HG02981 (cell line): ENCODE measurements at regions not wholly inside any gene's neighbourhood (a gene's known extent, or its start where the extent isn't known, plus 50 kb on each side); places are given as distances from the start of the nearest gene placed in this dataset.
"Not testable (repeated sequence)": the region's sequence is repeated elsewhere in the genome, so short reads cannot be mapped to it uniquely, and the experiment has no call there.

Source experiments
- ATAC-seq: cut with Tn5 transposase; IDR thresholded peaks from one replicate; pipeline ENCODE4 v1.9.1; 2021; ENCODE audit warnings: mild to moderate bottlenecking, moderate library complexity; ENCODE audit not compliant: unreplicated experiment

DNA sequence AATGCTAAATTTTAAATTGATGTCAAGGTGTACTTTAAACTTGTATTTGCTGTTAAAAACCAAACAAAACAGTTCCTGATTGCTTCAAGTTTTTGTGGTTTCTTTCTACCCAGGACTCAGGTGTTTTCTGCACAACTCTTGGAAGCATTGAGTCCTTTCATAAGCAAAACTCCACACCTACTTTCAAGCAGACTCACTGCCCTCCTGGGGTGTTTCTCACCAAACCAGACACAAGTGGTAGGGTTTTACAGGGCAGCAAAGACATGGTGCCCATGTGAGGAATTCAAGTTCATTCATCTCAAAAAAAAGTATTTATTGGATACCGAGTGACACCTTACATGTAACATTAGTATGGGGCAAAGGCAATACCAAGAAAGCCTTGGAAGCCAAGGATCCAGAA lies 146.7 kb upstream of the BNIP2 start:
- no peak for ATAC-seq

DNA sequence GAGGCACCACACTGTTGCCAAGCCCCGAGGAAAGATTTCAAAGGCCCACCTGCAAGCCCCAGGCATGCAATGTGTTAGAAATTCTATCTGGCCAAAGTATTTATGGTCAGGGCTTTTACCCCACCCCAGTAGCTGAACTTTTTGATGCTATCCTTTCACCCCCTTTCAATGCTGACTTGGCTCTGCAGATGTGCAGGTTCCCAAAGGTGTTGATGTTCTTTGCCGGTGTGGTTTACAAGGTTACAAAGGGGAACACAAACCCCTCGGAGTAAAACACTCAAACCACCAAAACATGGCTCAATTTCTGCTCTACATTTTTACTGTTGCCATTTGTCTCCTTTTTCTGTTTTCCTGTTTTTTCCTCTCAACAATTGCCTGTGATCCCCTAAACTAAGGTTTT lies 145.4 kb upstream of the BNIP2 start:
- no peak for ATAC-seq

- no peak for ATAC-seq
Measured at GRCh38 chr15:59833366-59833765, 144.2 kb upstream of the BNIP2 start.

- ATAC-seq, result no peak
Measured at GRCh38 chr15:59830873-59831272, 141.8 kb upstream of the BNIP2 start.

- ATAC-seq, result no peak
Measured at GRCh38 chr15:59830098-59830497, 141.0 kb upstream of the BNIP2 start.

DNA sequence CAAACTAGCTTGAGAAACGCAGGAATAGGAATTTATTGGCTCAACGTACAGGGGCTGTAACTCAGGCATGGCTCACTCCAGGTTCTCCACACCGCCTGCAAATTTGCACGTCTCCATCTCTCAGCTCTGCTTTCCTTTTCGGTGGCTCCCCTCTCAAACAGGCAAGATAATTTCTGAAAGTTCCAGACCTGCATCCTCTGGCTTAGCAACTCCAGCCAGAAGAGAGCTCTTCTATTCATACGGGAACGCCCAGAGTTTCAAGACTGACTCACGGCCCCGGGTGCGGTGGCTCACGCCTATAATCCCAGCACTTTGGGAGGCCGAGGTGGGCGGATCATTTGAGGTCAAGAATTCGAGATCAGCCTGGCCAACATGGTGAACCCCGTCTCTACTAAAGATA lies 139.7 kb upstream of the BNIP2 start:
- ATAC-seq, result no peak

DNA sequence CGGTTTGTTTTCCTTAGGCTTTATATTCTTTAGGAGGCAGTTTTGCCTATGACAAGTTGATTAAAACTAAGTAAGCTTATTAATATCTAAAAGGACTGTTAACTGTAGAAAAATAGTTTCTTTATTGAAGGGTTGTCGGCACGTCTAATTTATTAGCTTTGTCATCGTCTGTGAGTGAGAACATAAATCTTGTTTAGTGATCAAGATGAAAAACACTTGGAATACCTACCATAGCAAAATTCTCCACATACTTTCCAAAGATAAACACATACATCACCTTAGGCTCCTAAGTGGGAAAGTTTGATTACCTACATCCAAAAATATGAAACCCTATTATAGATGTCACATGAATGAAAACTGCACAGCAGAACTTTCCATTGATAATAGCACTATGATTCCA lies 139.1 kb upstream of the BNIP2 start:
- no peak for ATAC-seq

- ATAC-seq, result no peak
Measured at GRCh38 chr15:59825901-59826300, 136.8 kb upstream of the BNIP2 start.

DNA sequence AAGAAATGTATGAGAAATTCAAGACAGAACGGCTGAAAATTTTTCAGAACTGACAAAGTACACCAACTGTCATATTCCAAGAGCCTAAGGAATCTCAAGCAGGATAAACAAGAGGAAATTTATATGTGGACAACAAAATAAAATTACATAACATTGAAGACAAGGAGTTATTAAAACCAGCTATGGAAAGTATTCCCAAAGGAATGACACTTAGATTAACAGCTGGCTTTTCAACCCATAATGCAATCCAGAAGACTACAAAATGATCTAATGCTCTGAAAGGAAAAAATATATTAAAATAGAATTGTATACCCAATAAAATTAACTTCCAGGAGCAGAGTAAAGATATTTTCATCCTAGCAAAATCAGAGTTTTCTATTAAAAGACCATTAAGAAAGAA lies 132.2 kb upstream of the BNIP2 start:
- no peak for ATAC-seq

GRCh38 chr15:59819092-59819491 lies 130.0 kb upstream of the BNIP2 start:
- ATAC-seq, result no peak

GRCh38 chr15:59818336-59818735 lies 129.2 kb upstream of the BNIP2 start:
- ATAC-seq, result no peak

DNA sequence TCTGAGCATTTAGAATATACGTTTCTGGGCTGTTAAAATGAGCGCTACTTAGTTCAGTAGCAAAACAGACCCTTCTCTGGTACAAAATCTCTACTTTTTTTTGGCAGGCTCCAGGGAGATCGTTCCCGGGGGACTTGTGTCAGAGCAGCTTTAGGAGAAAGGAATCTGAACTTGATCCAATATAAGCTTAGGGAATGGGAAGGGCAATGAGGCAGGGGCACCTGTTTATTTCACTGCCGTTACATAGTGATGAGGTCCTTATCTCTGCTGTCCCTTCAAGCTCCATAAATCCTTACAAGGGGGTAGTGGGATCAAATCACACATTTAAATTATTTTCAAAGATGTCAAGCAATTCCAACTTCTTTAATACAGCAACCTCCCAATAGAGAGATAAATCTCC lies 128.7 kb upstream of the BNIP2 start:
- ATAC-seq, result no peak

DNA sequence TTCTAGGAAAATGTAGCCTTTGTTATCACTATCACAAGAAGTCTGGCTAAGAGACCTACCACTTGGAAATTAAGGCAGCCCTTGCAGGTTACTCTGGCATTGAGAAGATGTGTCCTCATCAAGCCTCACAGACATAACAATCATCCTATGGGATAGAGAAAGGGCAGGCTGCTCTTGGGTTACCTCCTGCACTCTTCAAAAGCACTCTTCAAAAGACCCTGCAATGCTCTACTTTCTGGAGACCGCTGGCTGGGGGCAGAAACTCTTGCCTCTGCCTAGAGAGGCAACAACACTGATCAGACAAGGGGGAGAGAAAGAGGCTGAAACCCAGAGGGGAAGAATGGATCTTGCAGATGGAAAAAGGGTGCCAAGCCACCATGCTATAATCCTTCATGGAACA lies 127.9 kb upstream of the BNIP2 start:
- ATAC-seq, result no peak

DNA sequence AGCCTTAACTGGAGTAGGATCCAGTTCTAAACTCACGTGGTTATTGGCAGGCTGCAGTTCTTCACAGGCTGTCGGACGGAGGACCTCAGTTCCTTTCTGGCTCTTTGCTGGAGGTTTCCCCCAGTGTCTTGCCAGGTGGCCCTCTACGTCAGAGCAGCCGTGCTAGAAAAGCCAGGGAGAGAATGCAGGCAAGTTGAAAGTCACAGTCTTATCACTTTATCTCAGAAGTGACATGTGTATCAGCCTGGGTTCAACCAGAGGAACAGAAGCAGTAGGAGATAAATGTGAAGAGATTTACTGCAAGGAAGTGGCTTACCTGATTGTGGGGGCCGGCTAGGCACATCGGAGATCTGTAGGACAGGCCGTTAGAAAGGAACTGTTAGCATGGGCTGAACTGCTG lies 125.3 kb upstream of the BNIP2 start:
- ATAC-seq, result no peak

- ATAC-seq, result no peak
Measured at GRCh38 chr15:59812889-59813288, 123.8 kb upstream of the BNIP2 start.

- ATAC-seq, result no peak
Measured at GRCh38 chr15:59812250-59812870, 123.2 kb upstream of the BNIP2 start.

- ATAC-seq, result not testable (repeated sequence)
Measured at GRCh38 chr15:59803293-59803966, 114.3 kb upstream of the BNIP2 start.

GRCh38 chr15:59801649-59802048 lies 112.5 kb upstream of the BNIP2 start:
- no peak for ATAC-seq

DNA sequence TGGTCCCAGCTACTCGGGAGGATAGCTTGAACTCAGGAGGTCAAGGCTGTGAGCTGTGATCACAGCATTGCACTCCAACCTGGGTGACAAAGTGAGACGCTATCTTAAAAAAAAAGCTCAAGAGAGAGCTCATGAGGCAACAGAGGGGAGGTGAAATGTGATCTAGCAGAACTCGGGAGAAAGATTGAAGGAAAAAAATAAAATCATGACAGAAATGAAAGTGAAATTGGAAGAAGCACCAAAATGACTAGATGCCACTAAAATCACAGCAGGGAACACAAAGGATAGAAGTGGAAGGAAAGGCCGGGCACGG lies 109.4 kb upstream of the BNIP2 start:
- no peak for ATAC-seq

DNA sequence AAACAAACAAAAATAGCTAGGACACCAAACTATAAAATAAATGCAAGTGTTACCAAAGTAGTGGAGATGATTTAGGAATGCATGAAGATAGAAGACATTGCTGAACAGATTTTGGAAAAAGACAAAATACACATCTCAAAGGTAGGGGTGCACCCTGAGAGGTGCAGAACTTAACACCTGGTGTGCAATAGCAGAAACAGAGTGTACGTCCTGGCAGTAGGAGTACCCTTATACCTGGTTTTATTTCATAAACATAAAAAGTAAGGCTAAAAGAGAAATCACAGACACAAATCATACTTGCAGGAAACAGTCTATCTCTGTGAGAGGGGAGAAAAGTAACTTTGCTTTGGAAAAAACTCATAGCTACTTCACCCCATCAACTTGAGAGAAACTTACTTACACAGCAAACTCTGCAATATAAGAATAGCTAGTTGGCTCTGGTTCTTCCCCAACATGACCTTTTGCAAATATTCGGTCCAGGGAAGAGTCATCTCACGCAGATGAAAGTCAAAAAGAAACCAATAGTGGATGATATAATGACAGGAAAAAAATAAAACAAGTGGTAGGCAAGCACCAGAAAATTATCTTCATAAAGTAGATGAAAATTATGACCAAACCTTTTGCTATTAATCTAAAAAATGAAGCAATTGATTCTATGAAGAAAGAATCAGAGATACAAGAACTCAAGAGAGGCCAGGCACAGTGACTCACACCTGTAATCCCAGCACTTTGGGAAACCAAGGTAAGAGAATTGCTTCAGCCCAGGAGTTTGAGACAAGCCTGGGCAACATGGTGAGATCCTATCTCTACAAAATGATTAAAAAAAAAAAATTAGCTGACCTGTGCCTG lies 108.9 kb upstream of the BNIP2 start:
- ATAC-seq, result no peak

DNA sequence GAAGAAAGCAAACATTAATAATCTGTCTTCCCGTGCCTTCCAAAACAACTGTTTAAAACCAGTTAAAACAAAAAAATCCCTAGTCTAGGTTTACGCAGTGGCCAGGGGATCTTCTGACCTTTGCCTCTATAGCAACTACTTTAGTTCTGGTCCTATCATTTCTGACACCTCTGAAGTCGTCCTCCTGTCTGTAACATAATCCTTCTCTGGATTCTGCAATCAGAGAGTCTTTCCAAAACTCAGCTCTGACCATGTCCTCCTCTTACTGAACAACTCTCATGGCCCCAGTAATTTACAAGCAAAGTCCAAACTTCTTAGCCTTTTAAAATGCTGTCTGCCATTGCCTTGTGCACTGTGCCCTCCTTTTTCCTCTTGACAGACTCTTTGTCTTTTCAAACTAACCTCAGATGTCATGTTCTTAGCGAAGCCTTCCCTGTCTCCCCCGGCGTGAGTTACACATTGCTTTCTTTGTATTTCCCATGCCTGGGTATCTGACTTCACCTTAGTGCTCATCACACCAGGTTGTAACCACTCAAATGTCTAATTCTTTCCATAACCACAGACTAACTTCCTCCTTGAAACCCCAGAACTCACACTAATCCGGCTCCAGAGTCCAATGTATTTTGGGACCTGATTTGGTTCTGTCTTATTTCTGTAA lies 105.2 kb upstream of the BNIP2 start:
- no peak for ATAC-seq

DNA sequence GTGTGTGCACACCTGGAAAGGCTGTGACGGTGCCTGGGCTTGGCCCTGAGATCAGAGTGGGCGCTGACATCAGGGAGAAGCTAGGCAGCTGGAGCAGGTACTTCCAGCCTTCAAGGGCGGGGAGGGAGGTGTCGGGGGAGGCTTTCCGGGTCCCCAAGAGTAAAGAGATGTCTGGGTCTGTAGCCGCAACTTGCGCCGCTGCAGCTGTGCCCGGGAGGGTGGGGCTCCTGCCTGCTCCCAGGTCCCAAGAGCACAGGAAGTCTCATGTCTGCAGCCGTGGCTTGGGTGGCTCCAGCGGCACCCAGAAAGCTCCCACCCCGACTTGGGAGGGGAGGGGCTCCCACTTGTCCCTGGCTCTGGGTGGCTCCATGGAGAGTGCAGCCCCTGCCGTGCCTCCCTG lies 103.2 kb upstream of the BNIP2 start:
- no peak for ATAC-seq
